H9 (cell line): ENCODE measurements at regions not wholly inside any gene's neighbourhood (a gene's known extent, or its start where the extent isn't known, plus 50 kb on each side); places are given as distances from the start of the nearest gene placed in this dataset.

ENCODE experiments used
- DNase-seq: peaks from one replicate; pipeline ENCODE4 v3.0.0-alpha.2; 2017
- H2AFZ ChIP-seq: one replicate; pipeline ENCODE4 v1.6.1; 2013; ENCODE audit warnings: mild to moderate bottlenecking, low read length, control low read depth, moderate library complexity
- H2AK5ac ChIP-seq: 2 replicates; pipeline ENCODE4 v1.6.1; 2013; ENCODE audit warnings: low read length, control low read depth, mixed read lengths; ENCODE audit not compliant: insufficient read length
- H2BK120ac ChIP-seq: one replicate; pipeline ENCODE4 v1.6.1; 2013; ENCODE audit warnings: low read depth, mild to moderate bottlenecking, low read length, control low read depth, inconsistent platforms; ENCODE audit not compliant: poor library complexity, severe bottlenecking
- H2BK12ac ChIP-seq: 2 replicates; pipeline ENCODE4 v1.6.1; 2013; ENCODE audit warnings: low read length, control low read depth, mixed read lengths, low read depth; ENCODE audit not compliant: insufficient read length
- H2BK15ac ChIP-seq: 2 replicates; pipeline ENCODE4 v1.6.1; 2013; ENCODE audit warnings: low read depth, low read length, control low read depth
- H2BK20ac ChIP-seq: one replicate; pipeline ENCODE4 v1.6.1; 2013; ENCODE audit warnings: low read depth, mild to moderate bottlenecking, low read length, control low read depth, inconsistent platforms; ENCODE audit not compliant: poor library complexity, severe bottlenecking
- H2BK5ac ChIP-seq: 2 replicates; pipeline ENCODE4 v1.6.1; 2013; ENCODE audit warnings: low read length, control low read depth, mixed read lengths; ENCODE audit not compliant: insufficient read length
- H3K14ac ChIP-seq: 2 replicates; pipeline ENCODE4 v1.6.1; 2013; ENCODE audit warnings: low read length, control low read depth; ENCODE audit not compliant: insufficient read depth
- H3K18ac ChIP-seq: 2 replicates; pipeline ENCODE4 v1.6.1; 2013; ENCODE audit warnings: low read depth, mild to moderate bottlenecking, mixed read lengths, low read length, control low read depth; ENCODE audit not compliant: insufficient read length
- H3K23ac ChIP-seq: 2 replicates; pipeline ENCODE4 v1.6.1; 2013; ENCODE audit warnings: low read length, control low read depth, mixed read lengths, low read depth; ENCODE audit not compliant: insufficient read length
- H3K23me2 ChIP-seq: 2 replicates; pipeline ENCODE4 v1.6.1; 2013; ENCODE audit warnings: low read depth, mild to moderate bottlenecking, mixed read lengths, low read length, control low read depth; ENCODE audit not compliant: insufficient read length, poor library complexity, severe bottlenecking
- H3K27ac ChIP-seq: 2 replicates; pipeline ENCODE4 v1.5.1; 2013; ENCODE audit warnings: low read length, control low read depth, mixed read lengths, low read depth; ENCODE audit not compliant: insufficient read length
- H3K27me3 ChIP-seq: 2 replicates; pipeline ENCODE4 v1.6.1; 2013; ENCODE audit warnings: low read length, control low read depth, inconsistent platforms; ENCODE audit not compliant: insufficient read depth
- H3K4ac ChIP-seq: 2 replicates; pipeline ENCODE4 v1.6.1; 2013; ENCODE audit warnings: low read depth, mild to moderate bottlenecking, control low read depth, inconsistent platforms, low read length, moderate library complexity
- H3K4me1 ChIP-seq: 2 replicates; pipeline ENCODE4 v1.6.1; 2013; ENCODE audit warnings: low read length, control low read depth, inconsistent platforms; ENCODE audit not compliant: insufficient read depth
- H3K4me2 ChIP-seq: 2 replicates; pipeline ENCODE4 v1.6.1; 2013; ENCODE audit warnings: low read length, control low read depth, mixed read lengths; ENCODE audit not compliant: insufficient read length, insufficient read depth
- H3K56ac ChIP-seq: 2 replicates; pipeline ENCODE4 v1.6.1; 2013; ENCODE audit warnings: low read depth, mild to moderate bottlenecking, mixed read lengths, low read length, control low read depth; ENCODE audit not compliant: insufficient read length
- H3K79me1 ChIP-seq: 2 replicates; pipeline ENCODE4 v1.6.1; 2013; ENCODE audit warnings: low read depth, mild to moderate bottlenecking, moderate library complexity, low read length, control low read depth, inconsistent platforms; ENCODE audit not compliant: insufficient read depth, poor library complexity, severe bottlenecking
- H3K79me2 ChIP-seq: 2 replicates; pipeline ENCODE4 v1.6.1; 2013; ENCODE audit warnings: low read length, control low read depth, inconsistent platforms; ENCODE audit not compliant: insufficient read depth
- H3K9ac ChIP-seq: 2 replicates; pipeline ENCODE4 v1.6.1; 2013; ENCODE audit warnings: low read length, control low read depth, mixed read lengths; ENCODE audit not compliant: insufficient read length; ENCODE audit errors: extremely low read depth
- H3K9me3 ChIP-seq: one replicate; pipeline ENCODE4 v1.6.1; 2013; ENCODE audit warnings: low read depth, low read length, inconsistent platforms; ENCODE audit not compliant: control insufficient read depth
- H3T11ph ChIP-seq: one replicate; pipeline ENCODE4 v1.6.1; 2013; ENCODE audit warnings: mild to moderate bottlenecking, low read length, control low read depth, inconsistent platforms
- H4K20me1 ChIP-seq: one replicate; pipeline ENCODE4 v1.6.1; 2013; ENCODE audit not compliant: control insufficient read depth, insufficient read length, insufficient read depth
- H4K5ac ChIP-seq: 2 replicates; pipeline ENCODE4 v1.6.1; 2013; ENCODE audit warnings: low read depth, mild to moderate bottlenecking, mixed read lengths, low read length, control low read depth; ENCODE audit not compliant: insufficient read length
- H4K8ac ChIP-seq: replicated peaks from 2 replicates; pipeline ENCODE4 v1.6.1; 2013; ENCODE audit warnings: low read length, control low read depth, mixed read lengths, low read depth; ENCODE audit not compliant: insufficient read length
- H4K91ac ChIP-seq: 2 replicates; pipeline ENCODE4 v1.6.1; 2013; ENCODE audit warnings: low read depth, mild to moderate bottlenecking, moderate library complexity, mixed read lengths, low read length, control low read depth; ENCODE audit not compliant: insufficient read length
- H3K27ac Mint-ChIP-seq, 3 experiments: 2 replicates in 2 of 3; 3 replicates in 1 of 3; pipeline ENCODE4 v1.8.0; 2020 to 2021; ENCODE audit warnings: mixed read lengths in 3 of 3, mild to moderate bottlenecking in 1 of 3, moderate library complexity in 1 of 3
- H3K27me3 Mint-ChIP-seq: 2 replicates; pipeline ENCODE4 v1.8.0; 2021; ENCODE audit warnings: low read depth, mild to moderate bottlenecking, moderate library complexity, mixed read lengths
- H3K36me3 Mint-ChIP-seq, 3 experiments: 2 replicates in 2 of 3; 3 replicates in 1 of 3; pipeline ENCODE4 v1.8.0; 2020 to 2021; ENCODE audit warnings: low read depth in 3 of 3, mixed read lengths in 3 of 3; ENCODE audit not compliant: insufficient read depth in 1 of 3
- H3K4me1 Mint-ChIP-seq, 2 experiments: 2 replicates each; pipeline ENCODE4 v1.8.0; 2020; ENCODE audit warnings: mixed read lengths in 2 of 2
- H3K4me3 Mint-ChIP-seq, 2 experiments: 2 replicates in 1 of 2; 3 replicates in 1 of 2; pipeline ENCODE4 v1.8.0; 2020 to 2021; ENCODE audit warnings: mild to moderate bottlenecking in 2 of 2, mixed read lengths in 2 of 2, moderate library complexity in 1 of 2
- H3K9me3 Mint-ChIP-seq, 2 experiments: 2 replicates in 1 of 2; 3 replicates in 1 of 2; pipeline ENCODE4 v1.8.0; 2020; ENCODE audit warnings: mild to moderate bottlenecking in 2 of 2, mixed read lengths in 2 of 2, moderate library complexity in 1 of 2
- CTCF ChIP-seq: fragments of 200-600 bp; sonication (generic); conservative IDR thresholded peaks from 3 replicates; pipeline ENCODE4 v1.8.0; 2021; ENCODE audit warnings: antibody characterized with exemption, mild to moderate bottlenecking
- WGBS: extraction: QIAGEN DNeasy Blood & Tissue Kit; methylation state at CpG from one replicate; pipeline ENCODE4 v1.1.7; 2013; ENCODE audit warnings: missing lambda C conversion rate, low lambda C conversion rate, mixed read lengths; ENCODE audit not compliant: insufficient read length; ENCODE audit errors: extremely low coverage; 5-methylcytosine and 5-hydroxymethylcytosine counted together

GRCh38 chr6:4413073-4413472 is 277.7 kb upstream of the ECI2 start:
- H2BK12ac ChIP-seq = no peak overlapping the region
- H4K91ac ChIP-seq = no peak overlapping the region
- H3K56ac ChIP-seq = no peak overlapping the region
- H3K79me1 ChIP-seq = no peaks in the 10 kb centered on the region
- no peaks in the 10 kb centered on the region for H3K23me2 ChIP-seq
- WGBS = no CpG with 5 or more reads among the region's 3 CpGs
- Mint-ChIP-seq H3K27me3 (peaks cover 4% of the 10 kb centered on the region), H3K9me3 (peaks cover 7 to 10% of the 10 kb centered on the region in 2 experiments), H3K27ac (no peak overlapping the region), H3K4me3 (no peak overlapping the region), H3K36me3 (peaks cover 2 to 12% (median 11%) of the 10 kb centered on the region in 3 experiments; a peak in 6 of 7 replicates), H3K4me1 (peaks cover 3 to 5% of the 10 kb centered on the region in 2 experiments; a peak in 2 of 4 replicates)
- H3K79me2 ChIP-seq = no peaks in the 10 kb centered on the region
- no peak for TF ChIP-seq CTCF
- H4K5ac ChIP-seq = no peak overlapping the region
- H2BK5ac ChIP-seq = no peak overlapping the region
- no peak overlapping the region for H3K4ac ChIP-seq
- H3K9ac ChIP-seq = no peak overlapping the region
- no peak overlapping the region for H2AFZ ChIP-seq
- no peaks in the 10 kb centered on the region for H4K20me1 ChIP-seq
- H3T11ph ChIP-seq = no peak overlapping the region
- H3K9me3 ChIP-seq = no peaks in the 10 kb centered on the region
- H2BK120ac ChIP-seq = no peak overlapping the region
- no peak for DNase-seq
- H3K18ac ChIP-seq = no peak overlapping the region
- H2BK15ac ChIP-seq = no peak overlapping the region
- no peak overlapping the region for H4K8ac ChIP-seq
- H3K4me1 ChIP-seq = no peaks in the 10 kb centered on the region
- no peaks in the 10 kb centered on the region for H3K27me3 ChIP-seq
- no peak overlapping the region for H3K23ac ChIP-seq
- no peak overlapping the region for H3K14ac ChIP-seq
- no peak overlapping the region for H3K27ac ChIP-seq
- H2BK20ac ChIP-seq = no peak overlapping the region
- no peak overlapping the region for H2AK5ac ChIP-seq
- H3K4me2 ChIP-seq = no peak overlapping the region
